CD4-positive, alpha-beta T cell treated with Interferon alpha-2 for 1 hour (primary cell): ENCODE measurements at regions not wholly inside any gene's neighbourhood (a gene's known extent, or its start where the extent isn't known, plus 50 kb on each side); places are given as distances from the start of the nearest gene placed in this dataset.

Experiments used
- DNase-seq, 2 donors: peaks; one replicate each; pipeline ENCODE4 v3.0.0-alpha.2; 2020 to 2022

- DNase-seq: no peak
Measured at GRCh38 chr7:35533902-35534301, 161.0 kb downstream of the HERPUD2 start.

DNA sequence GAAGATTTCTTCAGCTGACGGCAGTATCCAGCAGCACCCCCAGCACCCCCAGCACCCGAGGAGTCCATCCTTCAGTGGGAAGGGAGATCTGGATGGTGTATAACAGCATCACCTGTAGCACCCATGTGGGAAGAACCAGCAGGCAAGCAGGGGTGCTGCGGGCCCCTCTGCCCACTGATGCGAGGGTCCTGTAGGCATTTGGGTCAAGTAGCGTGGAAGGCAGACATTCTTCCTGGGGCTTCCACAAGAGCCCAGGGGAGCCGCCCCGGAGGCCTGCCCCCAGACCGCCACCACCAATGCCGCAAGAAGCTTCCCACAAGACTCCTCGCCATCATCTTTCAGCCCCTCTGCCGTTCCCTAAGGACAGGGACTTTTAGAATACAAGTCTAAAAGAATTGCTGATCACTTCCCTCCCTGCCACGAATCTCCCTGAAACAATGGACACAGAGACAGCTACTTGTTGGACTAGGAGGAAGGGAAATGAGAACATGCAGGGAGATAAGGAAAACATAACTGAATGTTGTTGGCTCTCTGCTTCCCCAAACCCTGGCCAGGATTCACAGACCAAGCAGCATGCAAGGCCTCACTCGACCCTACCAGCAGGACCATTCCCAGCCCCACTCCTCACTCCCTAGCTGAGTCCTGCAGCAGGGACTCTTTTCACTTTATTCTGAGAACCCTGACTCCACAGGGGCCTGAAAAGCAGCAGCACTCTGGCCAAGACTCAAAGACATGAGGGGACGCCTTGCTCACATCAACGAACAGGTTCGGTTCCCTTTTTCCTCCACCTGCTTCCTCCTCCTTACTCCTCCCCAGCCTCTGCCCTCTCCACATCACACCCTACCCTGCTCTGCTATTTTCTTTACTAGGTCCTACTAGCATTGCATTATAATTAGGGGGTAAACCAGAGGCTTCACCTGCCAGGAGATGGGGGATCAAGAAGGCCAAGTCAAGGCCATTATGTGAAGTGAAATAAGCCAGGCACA is 164.5 kb downstream of the HERPUD2 start:
- no peak for DNase-seq

- DNase-seq: no peak
Measured at GRCh38 chr7:35529713-35530112, 165.2 kb downstream of the HERPUD2 start.

DNA sequence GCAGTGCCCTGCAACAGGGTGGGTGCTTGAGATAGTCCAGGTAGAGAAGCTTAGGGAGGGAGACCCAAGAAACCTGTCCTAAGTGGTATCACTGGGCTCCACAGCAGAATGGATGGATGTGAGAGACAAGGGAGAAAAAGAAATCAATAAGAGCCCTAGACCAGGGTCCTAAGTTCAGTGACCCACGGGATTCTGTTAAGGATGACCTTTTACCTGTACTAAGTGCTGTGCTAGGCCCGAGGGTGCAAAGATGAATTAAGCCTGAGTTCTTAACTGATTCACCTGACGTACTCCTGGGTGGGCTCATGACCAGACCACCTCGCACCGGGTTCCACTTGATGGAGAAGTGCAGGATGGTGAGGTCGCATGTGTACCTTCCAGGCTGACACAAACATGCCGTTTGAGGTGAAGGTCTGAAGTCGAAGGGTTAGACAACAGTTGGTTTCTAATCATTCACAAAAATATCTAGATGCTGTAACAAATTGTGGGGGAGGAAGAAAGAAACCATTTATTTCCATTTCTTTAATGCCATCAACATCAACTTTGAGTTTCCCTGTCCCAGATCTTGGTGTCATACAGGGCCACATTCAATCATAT is 166.5 kb downstream of the HERPUD2 start:
- no peak for DNase-seq

GRCh38 chr7:35526645-35527044 is 168.3 kb downstream of the HERPUD2 start:
- no peak for DNase-seq

DNA sequence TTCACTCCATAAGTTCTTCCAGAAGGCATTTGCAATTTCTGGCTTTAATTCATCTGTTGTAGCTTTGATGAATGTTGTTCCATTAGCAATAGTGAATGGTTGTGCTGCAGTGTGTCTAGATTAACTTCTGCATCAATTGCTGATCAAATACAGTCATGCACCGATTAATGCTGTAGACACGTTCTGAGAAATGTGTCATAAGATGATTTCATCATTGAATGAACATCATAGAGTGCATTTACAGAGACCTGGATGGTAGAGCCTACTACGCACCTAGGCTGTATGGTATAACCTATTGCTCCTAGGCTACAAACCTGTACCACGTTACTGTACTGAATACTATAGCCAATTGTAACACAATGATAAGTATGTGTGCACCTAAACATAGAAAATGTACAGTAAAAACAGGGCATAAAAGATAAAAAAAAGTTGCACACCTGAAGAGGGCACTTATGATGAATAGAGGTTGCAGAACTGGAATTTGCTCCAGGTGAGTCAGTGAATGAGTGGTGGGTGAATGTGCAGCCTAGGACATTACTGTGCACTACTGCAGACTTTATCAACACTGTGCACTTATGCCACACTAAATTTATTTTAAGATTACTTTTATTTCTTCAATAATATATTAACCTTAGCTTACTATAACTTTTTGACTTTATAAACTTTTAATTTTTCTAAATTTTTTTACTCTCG is 170.7 kb downstream of the HERPUD2 start:
- DNase-seq: no peak

GRCh38 chr7:35523292-35523691 is 171.6 kb downstream of the HERPUD2 start:
- DNase-seq: no peak

GRCh38 chr7:35522697-35523096 is 172.2 kb downstream of the HERPUD2 start:
- no peak for DNase-seq

DNA sequence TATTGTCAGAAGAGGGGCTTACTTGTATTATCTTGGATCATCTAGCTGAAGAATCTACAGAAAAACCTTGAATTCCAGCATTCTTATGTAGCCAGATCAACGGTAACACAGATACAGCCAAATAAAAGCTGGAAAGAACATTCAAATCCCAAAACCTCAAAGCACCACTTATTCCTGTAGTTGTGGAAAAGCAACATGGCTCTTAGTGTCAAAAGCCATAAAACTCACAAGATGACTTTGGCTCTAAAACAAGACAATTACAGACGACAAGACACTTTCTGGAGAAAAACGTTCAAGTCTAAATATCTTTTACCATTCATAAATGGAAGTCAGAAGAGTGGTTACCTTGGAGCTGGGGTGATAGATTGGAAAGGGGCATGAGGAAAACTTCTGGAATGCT is 173.0 kb downstream of the HERPUD2 start:
- no peak for DNase-seq

- DNase-seq: no peak
Measured at GRCh38 chr7:35520810-35521625, 173.9 kb downstream of the HERPUD2 start.

DNA sequence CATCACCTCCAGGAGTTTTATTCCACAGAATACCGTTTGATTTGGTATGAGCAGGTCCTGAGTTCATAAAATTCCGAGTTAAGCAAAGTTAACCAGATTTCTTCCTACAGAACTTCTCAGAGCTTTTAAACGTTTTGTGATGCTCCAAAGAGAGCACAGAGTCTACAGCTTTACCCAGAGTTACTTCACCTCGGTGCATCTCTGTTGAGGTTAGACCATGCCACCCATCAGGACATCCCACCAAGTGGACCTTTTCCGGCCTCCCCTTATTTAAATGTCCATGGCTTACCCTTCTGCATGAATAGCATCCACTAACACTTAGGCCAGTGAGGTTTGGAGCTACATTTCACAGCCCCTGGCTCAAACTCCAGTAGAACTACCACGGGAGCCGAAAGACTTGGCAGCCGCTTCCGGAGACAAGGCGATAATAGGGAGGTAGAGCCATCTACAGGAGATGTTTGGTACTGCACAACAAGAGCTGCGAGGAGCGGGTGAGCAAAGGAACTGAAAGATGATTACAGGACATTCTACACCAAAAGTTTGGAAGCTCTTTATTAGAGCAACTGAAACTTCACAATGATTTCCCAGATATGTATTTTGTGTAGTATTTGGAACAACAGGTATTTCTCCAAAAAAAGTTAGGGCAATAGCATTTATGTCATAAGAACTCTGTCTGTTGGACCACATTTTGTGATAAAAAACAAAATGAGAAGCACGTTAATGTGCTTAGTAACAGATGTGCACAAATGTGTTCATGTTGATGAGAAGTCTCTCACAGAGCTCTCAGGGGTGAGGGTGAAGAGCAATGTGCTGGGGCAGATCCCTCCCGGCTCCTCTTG is 174.7 kb downstream of the HERPUD2 start:
- peak; percentile 19 to 63 for DNase-seq

DNA sequence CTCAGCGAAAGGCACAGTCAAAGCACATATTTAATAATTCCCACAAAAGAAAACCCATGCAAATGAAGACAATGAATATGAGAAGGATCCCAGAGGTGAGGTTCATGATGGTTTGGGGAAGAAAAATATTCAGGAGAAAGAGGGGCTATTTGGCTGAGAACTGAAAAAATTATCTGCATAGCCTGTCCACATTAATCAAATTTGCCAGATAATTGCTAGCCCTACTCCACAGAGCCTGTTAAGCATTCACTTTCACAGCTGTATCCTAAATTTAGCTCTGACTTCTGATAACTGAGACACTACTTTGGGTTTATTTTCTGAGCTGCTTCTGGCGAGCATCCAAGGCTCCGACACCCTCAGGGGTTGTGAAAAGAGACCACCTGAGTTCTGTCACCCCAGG is 176.2 kb downstream of the HERPUD2 start:
- no peak for DNase-seq

DNA sequence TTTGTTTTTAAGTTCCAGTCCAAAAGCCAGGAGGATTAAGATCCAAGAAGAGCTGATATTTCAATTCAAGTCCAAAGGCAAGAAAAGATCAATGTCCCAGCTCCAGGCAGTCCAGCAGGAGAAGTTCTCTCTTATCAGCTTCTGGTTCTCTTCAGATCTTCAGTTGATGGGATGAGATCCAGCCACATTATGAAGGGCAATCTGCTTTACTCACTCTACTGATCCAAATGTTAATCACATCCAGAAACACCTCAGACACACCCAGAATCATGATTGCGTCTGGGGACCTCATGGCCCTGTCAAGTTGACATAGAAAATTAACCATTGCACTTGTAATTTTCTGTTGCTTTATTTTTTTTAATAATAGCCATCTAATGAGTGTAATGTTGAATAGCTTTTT is 178.4 kb downstream of the HERPUD2 start:
- DNase-seq: no peak

DNA sequence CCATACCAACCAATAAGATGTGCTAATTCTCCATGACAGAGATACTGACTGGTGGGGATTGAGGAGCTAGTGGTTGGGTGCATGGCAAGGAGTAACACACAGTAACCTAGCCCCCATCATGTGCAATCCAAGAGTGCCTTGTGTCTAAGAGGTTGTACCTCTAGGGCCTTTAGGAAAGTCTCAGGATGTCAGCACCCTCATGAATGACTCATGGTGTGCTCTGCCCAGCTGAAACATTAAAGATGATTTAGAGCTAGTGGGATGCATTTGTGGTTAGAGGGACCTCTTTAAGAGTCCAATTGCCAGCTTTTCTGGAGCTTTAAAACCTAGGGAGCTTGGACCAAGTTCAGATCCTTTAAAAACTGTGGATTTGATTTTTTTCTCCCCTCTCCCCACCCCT is 181.1 kb downstream of the HERPUD2 start:
- DNase-seq: no peak

DNA sequence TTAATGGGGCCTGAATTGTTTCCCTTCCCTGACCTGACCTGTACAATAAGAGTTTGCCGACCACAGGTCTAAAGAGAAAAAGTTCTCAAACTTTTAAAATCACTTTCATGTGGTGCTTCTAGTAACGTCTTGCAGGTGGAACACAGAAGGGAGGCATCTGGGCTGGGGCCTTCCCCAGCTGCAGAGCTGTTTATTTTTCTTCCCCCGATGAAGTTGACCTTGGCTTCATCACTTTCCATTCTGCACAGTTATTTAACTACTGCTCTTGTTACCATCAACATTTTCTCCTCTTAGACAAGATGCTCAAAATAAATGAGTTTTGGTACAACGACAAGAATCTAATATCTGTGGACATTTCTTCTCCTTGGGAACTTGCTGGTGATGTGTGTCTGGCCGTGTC is 181.7 kb downstream of the HERPUD2 start:
- DNase-seq: no peak

DNA sequence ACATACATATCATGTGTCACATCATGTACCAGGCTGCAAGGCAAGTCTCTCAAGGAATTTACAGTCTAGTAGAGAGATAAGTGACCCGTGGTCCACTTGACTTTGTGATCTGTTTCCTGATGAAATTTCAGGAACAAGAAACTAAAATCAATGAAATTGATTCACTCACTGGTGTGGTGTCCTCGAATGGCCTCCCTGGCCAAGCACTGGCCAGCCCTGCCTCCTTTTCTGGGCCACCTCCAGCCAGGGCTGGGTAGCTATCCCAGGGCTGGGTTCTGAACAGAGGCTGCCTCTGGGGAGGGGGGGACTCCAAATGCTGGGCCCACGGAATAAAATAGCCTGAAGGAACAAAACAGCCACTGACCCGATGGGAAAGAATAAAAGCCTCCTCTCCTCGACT is 182.2 kb downstream of the HERPUD2 start:
- no peak for DNase-seq

DNA sequence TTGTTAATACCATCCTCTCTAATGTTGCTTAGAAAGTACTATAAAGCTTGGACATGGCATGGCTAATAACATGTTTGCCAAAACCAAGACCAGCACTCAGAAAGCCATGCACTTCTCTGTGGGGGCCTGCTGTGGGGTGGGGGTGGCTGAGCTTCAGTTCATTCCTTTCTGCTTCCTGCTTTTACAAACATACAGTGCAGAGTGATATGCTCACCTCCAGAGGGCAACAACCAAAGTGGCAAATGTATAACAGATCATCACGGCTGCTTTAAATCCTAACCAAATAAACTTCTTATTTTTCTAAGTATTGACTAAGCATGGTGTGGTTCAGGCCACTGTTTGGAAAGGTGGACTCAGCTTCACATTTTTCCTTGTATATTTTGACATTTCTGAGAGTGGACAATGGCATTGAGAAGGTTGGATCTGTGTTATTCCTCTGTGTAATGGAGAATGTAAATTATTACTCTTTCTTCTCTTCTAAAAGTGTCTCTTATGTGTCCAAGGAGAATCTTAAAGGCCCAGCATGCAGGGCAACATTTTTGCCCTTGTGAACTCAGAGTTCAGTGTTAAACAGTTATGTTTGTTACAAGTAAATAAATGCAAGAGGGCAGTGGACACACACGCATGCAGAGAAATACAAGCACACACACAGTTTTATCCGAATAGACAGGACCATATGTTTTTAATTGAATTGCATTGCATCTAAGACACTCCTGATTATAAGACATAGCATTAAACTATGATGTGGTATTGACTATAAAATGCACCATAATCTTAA is 186.1 kb downstream of the HERPUD2 start:
- no peak for DNase-seq

- no peak for DNase-seq
Measured at GRCh38 chr7:35505066-35505465, 189.9 kb downstream of the HERPUD2 start.

DNA sequence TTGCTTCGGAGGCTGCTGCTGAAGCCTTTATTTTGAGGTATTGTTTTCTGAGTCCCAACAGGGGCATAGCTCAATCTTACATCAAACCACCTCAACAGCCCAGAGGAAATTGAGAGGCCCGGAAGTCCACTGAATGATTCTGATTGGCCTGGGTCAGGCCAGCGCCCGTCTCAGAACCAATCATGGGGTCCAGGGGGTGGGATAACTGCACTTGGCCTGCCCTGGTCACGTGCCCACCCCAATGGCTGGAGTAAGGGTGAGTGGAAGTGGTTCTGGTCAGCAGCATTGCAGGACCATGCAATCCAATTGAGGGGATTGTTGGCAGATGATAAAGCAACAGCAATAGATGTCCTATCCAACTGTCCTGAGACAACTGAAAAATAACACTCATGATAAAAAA is 190.6 kb downstream of the HERPUD2 start:
- no peak for DNase-seq

- no peak for DNase-seq
Measured at GRCh38 chr7:35501681-35502080, 193.3 kb downstream of the HERPUD2 start.

GRCh38 chr7:35499226-35499625 is 195.7 kb downstream of the HERPUD2 start:
- DNase-seq: no peak
